ENCODE measurements at regions not wholly inside any gene's neighbourhood (a gene's known extent, or its start where the extent isn't known, plus 50 kb on each side); places are given as distances from the start of the nearest gene placed in this dataset.

- TF ChIP-seq EP300 (IDR thresholded peaks at IDR 0.05) (no peak), CTCF (IDR thresholded peaks at IDR 0.05) (no peak), POLR2A (IDR thresholded peaks at IDR 0.05) (no peak)
Observed at GRCh38 chr2:82109418-82109817, 1804.9 kb upstream of the LRRTM1 start.

Data from upper lobe of left lung (tissue), 4 donors.